Prostate gland (tissue), 2 donors: ENCODE measurements at regions not wholly inside any gene's neighbourhood (a gene's known extent, or its start where the extent isn't known, plus 50 kb on each side); places are given as distances from the start of the nearest gene placed in this dataset.

Experiments used
- CTCF ChIP-seq, 4 experiments: fragments of 200-600 bp in 2 of 4; fragments of 450-650 bp in 2 of 4; sonication (generic) in 2 of 4; IDR thresholded peaks; 1 replicate in 3 of 4; 2 replicates in 1 of 4; pipeline ENCODE4 v1.5.1; 2016 to 2019; ENCODE audit warnings: antibody characterized with exemption in 4 of 4, mild to moderate bottlenecking in 2 of 4, moderate library complexity in 2 of 4
- POLR2A ChIP-seq: fragments of 450-650 bp; IDR thresholded peaks from one replicate; pipeline ENCODE4 v1.6.1; 2016; ENCODE audit warnings: antibody characterized with exemption, mild to moderate bottlenecking

DNA sequence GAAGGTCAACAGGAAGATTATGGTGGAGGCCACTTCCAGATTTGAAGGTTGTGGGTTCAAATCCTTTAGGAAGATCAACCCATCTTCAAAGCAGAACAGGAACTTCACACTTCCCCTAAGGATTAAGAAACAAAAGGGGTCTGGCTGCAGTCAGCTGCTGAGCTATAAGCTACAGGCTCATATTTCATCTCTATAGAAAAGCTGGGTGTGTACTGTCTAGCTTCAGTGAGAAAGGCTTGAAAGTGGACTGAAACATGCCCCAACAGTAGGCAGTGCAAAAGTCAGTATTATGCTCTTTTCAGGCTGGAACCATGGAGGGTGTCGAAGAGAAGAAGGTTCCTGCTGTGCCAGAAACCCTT is 60.1 kb upstream of the SPDEF start:
- no peak for TF ChIP-seq CTCF (IDR thresholded peaks at IDR 0.05)
- no peak for TF ChIP-seq POLR2A
